Vagina (tissue), 2 donors: ENCODE measurements at regions not wholly inside any gene's neighbourhood (a gene's known extent, or its start where the extent isn't known, plus 50 kb on each side); places are given as distances from the start of the nearest gene placed in this dataset.

ENCODE experiments used
- POLR2A ChIP-seq, 2 donors: fragments of 450-650 bp; IDR thresholded peaks; one replicate each; pipeline ENCODE4 v1.6.1; 2017; ENCODE audit warnings: antibody characterized with exemption in 2 of 2, mild to moderate bottlenecking in 2 of 2, moderate library complexity in 2 of 2
- POLR2AphosphoS5 ChIP-seq, 2 donors: sonication (generic); formaldehyde crosslinking; IDR thresholded peaks; one replicate each; pipeline ENCODE4 v1.9.0; 2017; ENCODE audit warnings: antibody characterized with exemption in 2 of 2, mild to moderate bottlenecking in 2 of 2, low read depth in 1 of 2; ENCODE audit not compliant: insufficient read depth in 1 of 2

DNA sequence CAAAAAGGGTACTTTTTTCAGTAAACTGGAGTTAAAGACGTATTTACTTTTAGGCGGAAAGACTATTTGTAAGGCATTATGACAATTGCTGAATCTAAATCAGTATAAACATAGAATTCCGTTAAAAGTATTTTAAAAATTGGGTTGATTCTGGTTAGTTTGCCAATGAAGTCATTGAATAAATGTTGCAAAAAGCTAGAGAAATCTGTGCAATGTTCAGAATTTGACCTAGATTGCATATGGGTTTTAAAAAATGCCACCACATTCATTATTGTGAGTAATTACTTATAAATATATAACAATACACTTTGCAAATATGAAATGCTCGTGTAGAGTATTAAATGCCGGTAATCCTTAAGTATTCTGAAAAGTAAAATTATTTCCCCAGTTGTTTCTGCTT lies 116.5 kb upstream of the EEF1E1 start:
- TF ChIP-seq POLR2A (IDR thresholded peaks at IDR 0.05) = no peak
- no peak for TF ChIP-seq POLR2AphosphoS5 (IDR thresholded peaks at IDR 0.05; ENCODE audit: insufficient read depth in 1 of 2, low read depth in 1 of 2)
